Rectal smooth muscle tissue (tissue), 1 donor: ENCODE measurements at regions not wholly inside any gene's neighbourhood (a gene's known extent, or its start where the extent isn't known, plus 50 kb on each side); places are given as distances from the start of the nearest gene placed in this dataset.
"Not testable (repeated sequence)": the region's sequence is repeated elsewhere in the genome, so short reads cannot be mapped to it uniquely, and the experiment has no call there.

Source experiments
- H3K27ac ChIP-seq: one replicate; pipeline ENCODE4 v1.7.0; 2013; ENCODE audit warnings: low read depth, low read length, inconsistent platforms
- H3K27me3 ChIP-seq: one replicate; pipeline ENCODE4 v1.7.0; 2013; ENCODE audit warnings: low read length; ENCODE audit not compliant: control insufficient read depth, insufficient read depth
- H3K36me3 ChIP-seq: one replicate; pipeline ENCODE4 v1.7.0; 2013; ENCODE audit warnings: low read length; ENCODE audit not compliant: control insufficient read depth, insufficient read depth
- H3K4me1 ChIP-seq: one replicate; pipeline ENCODE4 v1.7.0; 2013; ENCODE audit warnings: low read length; ENCODE audit not compliant: control insufficient read depth, insufficient read depth
- H3K4me3 ChIP-seq: one replicate; pipeline ENCODE4 v1.7.0; 2013; ENCODE audit warnings: low read length
- H3K9ac ChIP-seq: one replicate; pipeline ENCODE4 v1.7.0; 2013; ENCODE audit warnings: low read length

GRCh38 chr5:51162245-51162644 lies 221.0 kb upstream of the ISL1 start:
- Histone ChIP-seq H3K4me3 (no peak overlapping the region), H3K27me3 (no peaks in the 10 kb centered on the region), H3K27ac (no peak overlapping the region), H3K9ac (no peak overlapping the region), H3K36me3 (no peaks in the 10 kb centered on the region), H3K4me1 (no peaks in the 10 kb centered on the region)

GRCh38 chr5:51165621-51166020 lies 217.6 kb upstream of the ISL1 start:
- not testable (repeated sequence) for H3K27me3 ChIP-seq, H3K27ac ChIP-seq, H3K36me3 ChIP-seq, H3K4me3 ChIP-seq, H3K9ac ChIP-seq, H3K4me1 ChIP-seq

GRCh38 chr5:51172903-51173626 lies 210.2 kb upstream of the ISL1 start:
- Histone ChIP-seq H3K4me3 (no peak overlapping the region), H3K9ac (no peak overlapping the region), H3K27ac (no peak overlapping the region), H3K27me3 (no peaks in the 10 kb centered on the region), H3K4me1 (no peaks in the 10 kb centered on the region), H3K36me3 (no peaks in the 10 kb centered on the region)

- H3K36me3 ChIP-seq = no peaks in the 10 kb centered on the region
- no peaks in the 10 kb centered on the region for H3K4me1 ChIP-seq
- no peak overlapping the region for H3K9ac ChIP-seq
- no peak overlapping the region for H3K4me3 ChIP-seq
- no peaks in the 10 kb centered on the region for H3K27me3 ChIP-seq
- no peak overlapping the region for H3K27ac ChIP-seq
Measured at GRCh38 chr5:51181208-51181894, 201.9 kb upstream of the ISL1 start.

GRCh38 chr5:51185850-51186329 lies 197.4 kb upstream of the ISL1 start:
- H3K9ac ChIP-seq = no peak overlapping the region
- no peaks in the 10 kb centered on the region for H3K27me3 ChIP-seq
- no peaks in the 10 kb centered on the region for H3K4me1 ChIP-seq
- H3K27ac ChIP-seq = no peak overlapping the region
- H3K4me3 ChIP-seq = no peak overlapping the region
- H3K36me3 ChIP-seq = no peaks in the 10 kb centered on the region

- Histone ChIP-seq H3K27me3 (no peaks in the 10 kb centered on the region), H3K27ac (no peak overlapping the region), H3K4me3 (no peak overlapping the region), H3K9ac (no peak overlapping the region), H3K36me3 (no peaks in the 10 kb centered on the region), H3K4me1 (no peaks in the 10 kb centered on the region)
Measured at GRCh38 chr5:51188001-51188591, 195.2 kb upstream of the ISL1 start.

GRCh38 chr5:51194671-51195070 lies 188.6 kb upstream of the ISL1 start:
- no peaks in the 10 kb centered on the region for H3K27me3 ChIP-seq
- no peaks in the 10 kb centered on the region for H3K4me1 ChIP-seq
- H3K27ac ChIP-seq = no peak overlapping the region
- no peaks in the 10 kb centered on the region for H3K36me3 ChIP-seq
- no peak overlapping the region for H3K9ac ChIP-seq
- H3K4me3 ChIP-seq = no peak overlapping the region

- Histone ChIP-seq H3K4me3 (no peak overlapping the region), H3K9ac (no peak overlapping the region), H3K27ac (no peak overlapping the region), H3K27me3 (no peaks in the 10 kb centered on the region), H3K4me1 (no peaks in the 10 kb centered on the region), H3K36me3 (no peaks in the 10 kb centered on the region)
Measured at GRCh38 chr5:51201024-51201423, 182.2 kb upstream of the ISL1 start.

GRCh38 chr5:51201708-51202107 lies 181.5 kb upstream of the ISL1 start:
- H3K27ac ChIP-seq = no peak overlapping the region
- H3K36me3 ChIP-seq = no peaks in the 10 kb centered on the region
- H3K4me1 ChIP-seq = no peaks in the 10 kb centered on the region
- no peak overlapping the region for H3K4me3 ChIP-seq
- no peak overlapping the region for H3K9ac ChIP-seq
- no peaks in the 10 kb centered on the region for H3K27me3 ChIP-seq

GRCh38 chr5:51202161-51202560 lies 181.1 kb upstream of the ISL1 start:
- Histone ChIP-seq H3K27ac (no peak overlapping the region), H3K36me3 (no peaks in the 10 kb centered on the region), H3K9ac (no peak overlapping the region), H3K4me1 (no peaks in the 10 kb centered on the region), H3K27me3 (no peaks in the 10 kb centered on the region), H3K4me3 (no peak overlapping the region)

GRCh38 chr5:51203598-51203997 lies 179.7 kb upstream of the ISL1 start:
- no peaks in the 10 kb centered on the region for H3K27me3 ChIP-seq

GRCh38 chr5:51208296-51208695 lies 175.0 kb upstream of the ISL1 start:
- no peak overlapping the region for H3K9ac ChIP-seq
- H3K4me1 ChIP-seq = no peaks in the 10 kb centered on the region
- H3K36me3 ChIP-seq = no peaks in the 10 kb centered on the region
- no peak overlapping the region for H3K4me3 ChIP-seq
- no peaks in the 10 kb centered on the region for H3K27me3 ChIP-seq
- no peak overlapping the region for H3K27ac ChIP-seq

More at GRCh38 chr5:51203598-51203997, 179.7 kb upstream of the ISL1 start:
- no peaks in the 10 kb centered on the region for H3K4me1 ChIP-seq
- H3K27ac ChIP-seq = no peak overlapping the region
- no peak overlapping the region for H3K9ac ChIP-seq
- no peaks in the 10 kb centered on the region for H3K36me3 ChIP-seq
- H3K4me3 ChIP-seq = no peak overlapping the region
